Skeletal muscle satellite cell (primary cell): ENCODE measurements at regions not wholly inside any gene's neighbourhood (a gene's known extent, or its start where the extent isn't known, plus 50 kb on each side); places are given as distances from the start of the nearest gene placed in this dataset.
"Not testable (repeated sequence)": the region's sequence is repeated elsewhere in the genome, so short reads cannot be mapped to it uniquely, and the experiment has no call there.

Experiments
- H3K27me3 ChIP-seq: 2 replicates; pipeline ENCODE4 v1.7.0; 2013; ENCODE audit warnings: low read length; ENCODE audit not compliant: control insufficient read depth, insufficient read depth
- H3K36me3 ChIP-seq: 2 replicates; pipeline ENCODE4 v1.7.0; 2013; ENCODE audit warnings: mild to moderate bottlenecking, control low read depth, low read length; ENCODE audit not compliant: insufficient read depth
- H3K4me1 ChIP-seq: 2 replicates; pipeline ENCODE4 v1.7.0; 2013; ENCODE audit warnings: low read length; ENCODE audit not compliant: control insufficient read depth, insufficient read depth
- H3K4me2 ChIP-seq: 2 replicates; pipeline ENCODE4 v1.7.0; 2013; ENCODE audit warnings: mild to moderate bottlenecking, low read length
- H3K4me3 ChIP-seq: 2 replicates; pipeline ENCODE4 v1.7.0; 2013; ENCODE audit warnings: low read length
- H3K9ac ChIP-seq: 2 replicates; pipeline ENCODE4 v1.7.0; 2013; ENCODE audit warnings: mild to moderate bottlenecking, low read depth, low read length, moderate library complexity
- H3K9me3 ChIP-seq: replicated peaks from 2 replicates; pipeline ENCODE4 v1.7.0; 2013; ENCODE audit warnings: mild to moderate bottlenecking, control low read depth, low read length

- Histone ChIP-seq H3K4me3 (no peak overlapping the region), H3K4me2 (no peak overlapping the region), H3K9ac (no peak overlapping the region), H3K27me3 (no peaks in the 10 kb centered on the region), H3K36me3 (no peaks in the 10 kb centered on the region), H3K9me3 (no peaks in the 10 kb centered on the region), H3K4me1 (no peaks in the 10 kb centered on the region)
These were observed 1452.2 kb upstream of the ACO1 start for GRCh38 chr9:30932226-30932625.

- no peaks in the 10 kb centered on the region for H3K9me3 ChIP-seq
- H3K4me1 ChIP-seq = no peaks in the 10 kb centered on the region
- H3K9ac ChIP-seq = no peak overlapping the region
- no peaks in the 10 kb centered on the region for H3K36me3 ChIP-seq
- no peaks in the 10 kb centered on the region for H3K27me3 ChIP-seq
- H3K4me3 ChIP-seq = no peak overlapping the region
- no peak overlapping the region for H3K4me2 ChIP-seq
These were observed 1448.7 kb upstream of the ACO1 start for GRCh38 chr9:30935730-30936129.

GRCh38 chr9:30937106-30937505 is 1447.3 kb upstream of the ACO1 start:
- no peaks in the 10 kb centered on the region for H3K4me1 ChIP-seq
- no peaks in the 10 kb centered on the region for H3K27me3 ChIP-seq
- no peaks in the 10 kb centered on the region for H3K36me3 ChIP-seq
- H3K4me2 ChIP-seq = no peak overlapping the region
- H3K4me3 ChIP-seq = no peak overlapping the region
- H3K9me3 ChIP-seq = no peaks in the 10 kb centered on the region
- H3K9ac ChIP-seq = no peak overlapping the region

- not testable (repeated sequence) for H3K27me3 ChIP-seq, H3K4me2 ChIP-seq, H3K4me3 ChIP-seq, H3K36me3 ChIP-seq, H3K9me3 ChIP-seq, H3K4me1 ChIP-seq, H3K9ac ChIP-seq
These were observed 1441.6 kb upstream of the ACO1 start for GRCh38 chr9:30942852-30943251.

- no peak overlapping the region for H3K9ac ChIP-seq
- H3K9me3 ChIP-seq = peaks cover 6% of the 10 kb centered on the region
These were observed 1440.8 kb upstream of the ACO1 start for GRCh38 chr9:30943446-30944224.

GRCh38 chr9:30944225-30944569 is 1440.2 kb upstream of the ACO1 start:
- no peak overlapping the region for H3K9ac ChIP-seq
- peaks cover 6% of the 10 kb centered on the region for H3K9me3 ChIP-seq
- H3K36me3 ChIP-seq = no peaks in the 10 kb centered on the region
- no peaks in the 10 kb centered on the region for H3K27me3 ChIP-seq
- H3K4me1 ChIP-seq = no peaks in the 10 kb centered on the region
- no peak overlapping the region for H3K4me2 ChIP-seq
- H3K4me3 ChIP-seq = no peak overlapping the region

More at GRCh38 chr9:30943446-30944224, 1440.8 kb upstream of the ACO1 start:
- no peak overlapping the region for H3K4me2 ChIP-seq
- H3K27me3 ChIP-seq = no peaks in the 10 kb centered on the region
- no peak overlapping the region for H3K4me3 ChIP-seq
- no peaks in the 10 kb centered on the region for H3K4me1 ChIP-seq
- no peaks in the 10 kb centered on the region for H3K36me3 ChIP-seq

GRCh38 chr9:30944741-30945280 is 1439.6 kb upstream of the ACO1 start:
- no peaks in the 10 kb centered on the region for H3K4me1 ChIP-seq
- H3K9me3 ChIP-seq = peaks cover 6% of the 10 kb centered on the region
- no peaks in the 10 kb centered on the region for H3K27me3 ChIP-seq
- H3K4me2 ChIP-seq = no peak overlapping the region
- H3K4me3 ChIP-seq = no peak overlapping the region
- H3K36me3 ChIP-seq = no peaks in the 10 kb centered on the region
- no peak overlapping the region for H3K9ac ChIP-seq

- H3K4me1 ChIP-seq = no peaks in the 10 kb centered on the region
- H3K4me2 ChIP-seq = no peak overlapping the region
- no peaks in the 10 kb centered on the region for H3K27me3 ChIP-seq
- H3K9ac ChIP-seq = no peak overlapping the region
- no peaks in the 10 kb centered on the region for H3K9me3 ChIP-seq
- H3K4me3 ChIP-seq = no peak overlapping the region
- no peaks in the 10 kb centered on the region for H3K36me3 ChIP-seq
These were observed 1420.1 kb upstream of the ACO1 start for GRCh38 chr9:30964332-30964731.

- Histone ChIP-seq H3K9ac (no peak overlapping the region), H3K36me3 (no peaks in the 10 kb centered on the region), H3K9me3 (no peaks in the 10 kb centered on the region)
These were observed 1417.0 kb upstream of the ACO1 start for GRCh38 chr9:30967476-30967875.

GRCh38 chr9:30970186-30970585 is 1414.3 kb upstream of the ACO1 start:
- Histone ChIP-seq H3K27me3 (no peaks in the 10 kb centered on the region), H3K9me3 (no peaks in the 10 kb centered on the region), H3K4me1 (no peaks in the 10 kb centered on the region), H3K9ac (no peak overlapping the region), H3K4me3 (no peak overlapping the region), H3K36me3 (no peaks in the 10 kb centered on the region), H3K4me2 (no peak overlapping the region)

More at GRCh38 chr9:30967476-30967875, 1417.0 kb upstream of the ACO1 start:
- Histone ChIP-seq H3K4me1 (no peaks in the 10 kb centered on the region), H3K4me3 (no peak overlapping the region), H3K4me2 (no peak overlapping the region), H3K27me3 (no peaks in the 10 kb centered on the region)

GRCh38 chr9:30970812-30971211 is 1413.6 kb upstream of the ACO1 start:
- no peak overlapping the region for H3K4me2 ChIP-seq
- H3K9ac ChIP-seq = no peak overlapping the region
- no peaks in the 10 kb centered on the region for H3K27me3 ChIP-seq
- no peaks in the 10 kb centered on the region for H3K4me1 ChIP-seq
- H3K36me3 ChIP-seq = no peaks in the 10 kb centered on the region
- H3K9me3 ChIP-seq = no peaks in the 10 kb centered on the region
- H3K4me3 ChIP-seq = no peak overlapping the region

- no peaks in the 10 kb centered on the region for H3K36me3 ChIP-seq
- H3K4me2 ChIP-seq = no peak overlapping the region
- H3K9me3 ChIP-seq = no peaks in the 10 kb centered on the region
- no peak overlapping the region for H3K4me3 ChIP-seq
- no peaks in the 10 kb centered on the region for H3K4me1 ChIP-seq
- H3K27me3 ChIP-seq = no peaks in the 10 kb centered on the region
- no peak overlapping the region for H3K9ac ChIP-seq
These were observed 1411.8 kb upstream of the ACO1 start for GRCh38 chr9:30972654-30973053.
